ENCODE measurements at regions not wholly inside any gene's neighbourhood (a gene's known extent, or its start where the extent isn't known, plus 50 kb on each side); places are given as distances from the start of the nearest gene placed in this dataset.

GRCh38 chr2:18423636-18424035 is 136.8 kb downstream of the RDH14 start:
- DNase-seq: no peak

- no peak for DNase-seq
Observed at GRCh38 chr2:18422432-18423165, 137.9 kb downstream of the RDH14 start.

GRCh38 chr2:18413676-18414396 is 146.6 kb downstream of the RDH14 start:
- DNase-seq: no peak

GRCh38 chr2:18412980-18413675 is 147.3 kb downstream of the RDH14 start:
- DNase-seq: no peak

- no peak for DNase-seq
Observed at GRCh38 chr2:18411626-18412025, 148.8 kb downstream of the RDH14 start.

GRCh38 chr2:18410543-18410942 is 149.9 kb downstream of the RDH14 start:
- no peak for DNase-seq

- no peak for DNase-seq
Observed at GRCh38 chr2:18408638-18409037, 151.8 kb downstream of the RDH14 start.

GRCh38 chr2:18406219-18406618 is 154.2 kb downstream of the RDH14 start:
- no peak for DNase-seq

GRCh38 chr2:18404708-18405107 is 155.7 kb downstream of the RDH14 start:
- DNase-seq: no peak

GRCh38 chr2:18403921-18404522 is 156.4 kb downstream of the RDH14 start:
- no peak for DNase-seq

- no peak for DNase-seq
Observed at GRCh38 chr2:18402831-18403230, 157.6 kb downstream of the RDH14 start.

- DNase-seq: no peak
Observed at GRCh38 chr2:18401471-18401870, 159.0 kb downstream of the RDH14 start.

GRCh38 chr2:18399601-18400000 is 160.9 kb downstream of the RDH14 start:
- DNase-seq: no peak

GRCh38 chr2:18398833-18399232 is 161.6 kb downstream of the RDH14 start:
- DNase-seq: no peak

GRCh38 chr2:18396329-18397010 is 164.0 kb downstream of the RDH14 start:
- DNase-seq: no peak

GRCh38 chr2:18395555-18395954 is 164.9 kb downstream of the RDH14 start:
- no peak for DNase-seq

- peak; percentile 56 for DNase-seq
Observed at GRCh38 chr2:18387441-18388206, 172.8 kb downstream of the RDH14 start.

- no peak for DNase-seq
Observed at GRCh38 chr2:18384242-18384641, 176.2 kb downstream of the RDH14 start.

- DNase-seq: no peak
Observed at GRCh38 chr2:18381386-18381785, 179.1 kb downstream of the RDH14 start.

GRCh38 chr2:18380321-18380720 is 180.1 kb downstream of the RDH14 start:
- no peak for DNase-seq

GRCh38 chr2:18379870-18380269 is 180.6 kb downstream of the RDH14 start:
- DNase-seq: no peak
